H1 (cell line): ENCODE measurements at regions not wholly inside any gene's neighbourhood (a gene's known extent, or its start where the extent isn't known, plus 50 kb on each side); places are given as distances from the start of the nearest gene placed in this dataset.

ENCODE experiments used
- CTCF ChIA-PET: fragments of 300-600 bp; sonication (Branson Sonifier 250); formaldehyde crosslinking; loops from one replicate; lab custom pipeline; 2021; ENCODE audit not compliant: partially characterized antibody; lab: Charles Lee
- POLR2A ChIA-PET: fragments of 300-600 bp; sonication (Branson Sonifier 250); formaldehyde crosslinking; loops from one replicate; lab custom pipeline; 2021; ENCODE audit warnings: inconsistent platforms; ENCODE audit not compliant: partially characterized antibody; lab: Charles Lee
- DNase-seq, 2 experiments: peaks; one replicate each; pipeline versions ENCODE4 v3.0.0 to v3.0.0-alpha.2; 2010 to 2022; ENCODE audit warnings: low spot score in 2 of 2, low read depth in 1 of 2, mixed read lengths in 1 of 2
- FAIRE-seq: peaks from 2 replicates; lab custom pipeline; 2011; peaks lifted over from hg19 to GRCh38; lab: Jason Lieb, UNC
- H2AFZ ChIP-seq: 2 replicates; pipeline ENCODE4 v1.8.1; 2012; ENCODE audit warnings: low read length, inconsistent platforms
- H2AK5ac ChIP-seq: 2 replicates; pipeline ENCODE4 v1.6.1; 2013; ENCODE audit warnings: low read depth, low read length
- H2BK120ac ChIP-seq: replicated peaks from 2 replicates; pipeline ENCODE3; 2013; ENCODE audit warnings: low read depth, low read length, inconsistent platforms
- H2BK12ac ChIP-seq: 2 replicates; pipeline ENCODE4 v1.6.1; 2013; ENCODE audit warnings: low read depth, low read length
- H2BK15ac ChIP-seq: 2 replicates; pipeline ENCODE4 v1.6.1; 2013; ENCODE audit warnings: low read length
- H2BK20ac ChIP-seq: 2 replicates; pipeline ENCODE4 v1.6.1; 2013; ENCODE audit warnings: low read length
- H2BK5ac ChIP-seq: 2 replicates; pipeline ENCODE4 v1.6.1; 2013; ENCODE audit warnings: low read depth, low read length
- H3K14ac ChIP-seq: 2 replicates; pipeline ENCODE4 v1.6.1; 2013; ENCODE audit warnings: inconsistent platforms; ENCODE audit not compliant: insufficient read length
- H3K18ac ChIP-seq: 2 replicates; pipeline ENCODE4 v1.6.1; 2013; ENCODE audit warnings: low read length; ENCODE audit errors: extremely low read depth
- H3K23ac ChIP-seq: 2 replicates; pipeline ENCODE4 v1.6.1; 2013; ENCODE audit warnings: inconsistent platforms; ENCODE audit not compliant: insufficient read length
- H3K23me2 ChIP-seq: 2 replicates; pipeline ENCODE4 v1.6.1; 2013; ENCODE audit warnings: low read depth, low read length
- H3K27ac ChIP-seq: 2 replicates; pipeline ENCODE4 v1.6.1; 2011; ENCODE audit warnings: low read depth, low read length, inconsistent platforms
- H3K27me3 ChIP-seq, 4 experiments: replicated peaks in 1 of 4; 1 replicate in 1 of 4; 2 replicates in 3 of 4; pipeline versions ENCODE4 v1.6.1 to v1.8.1; 2011 to 2013; ENCODE audit warnings: low read length in 3 of 4, mild to moderate bottlenecking in 3 of 4, inconsistent platforms in 2 of 4, mixed read lengths in 2 of 4, moderate library complexity in 1 of 4; ENCODE audit not compliant: control insufficient read depth in 3 of 4, insufficient read depth in 3 of 4; ENCODE audit errors: extremely low read depth in 1 of 4
- H3K36me3 ChIP-seq, 4 experiments: 2 replicates each; pipeline versions ENCODE4 v1.6.1 to v1.8.1; 2011 to 2013; ENCODE audit warnings: mild to moderate bottlenecking in 4 of 4, low read length in 3 of 4, moderate library complexity in 2 of 4, control low read depth in 1 of 4, inconsistent platforms in 1 of 4; ENCODE audit not compliant: insufficient read depth in 4 of 4, control insufficient read depth in 2 of 4
- H3K4ac ChIP-seq: replicated peaks from 2 replicates; pipeline ENCODE3; 2013; ENCODE audit warnings: low read length, low read depth, mixed read lengths, inconsistent platforms; ENCODE audit not compliant: insufficient read length
- H3K4me1 ChIP-seq, 4 experiments: replicated peaks in 1 of 4; 1 replicate in 1 of 4; 2 replicates in 3 of 4; pipeline versions ENCODE4 v1.6.1 to v1.8.1; 2011 to 2013; ENCODE audit warnings: low read length in 3 of 4, inconsistent platforms in 2 of 4, mixed read lengths in 1 of 4; ENCODE audit not compliant: insufficient read depth in 4 of 4, control insufficient read depth in 3 of 4
- H3K4me2 ChIP-seq, 2 experiments: 2 replicates each; pipeline versions ENCODE4 v1.6.1 to v1.8.1; 2011 to 2013; ENCODE audit warnings: low read depth in 2 of 2, low read length in 2 of 2, control low read depth in 1 of 2, inconsistent platforms in 1 of 2, mild to moderate bottlenecking in 1 of 2; ENCODE audit not compliant: insufficient read depth in 1 of 2
- H3K4me3 ChIP-seq, 4 experiments: fragments of 200-600, 300-600 bp in 1 of 4; sonication (generic), shearing (Covaris generic), sonication (Bioruptor Twin) in 1 of 4; 2 replicates each; pipeline versions ENCODE4 v1.5.1 to v1.8.1; 2011 to 2016; ENCODE audit warnings: low read length in 4 of 4, low read depth in 3 of 4, control low read depth in 2 of 4, inconsistent platforms in 2 of 4, mild to moderate bottlenecking in 2 of 4, mixed read lengths in 1 of 4, moderate library complexity in 1 of 4; ENCODE audit not compliant: insufficient read depth in 2 of 4; ENCODE audit errors: extremely low read depth in 1 of 4
- H3K56ac ChIP-seq: replicated peaks from 2 replicates; pipeline ENCODE3; 2013; ENCODE audit warnings: low read depth, mild to moderate bottlenecking, mixed read lengths, low read length, inconsistent platforms; ENCODE audit not compliant: insufficient read length
- H3K79me1 ChIP-seq: 2 replicates; pipeline ENCODE4 v1.6.1; 2013; ENCODE audit warnings: low read depth, low read length, control low read depth
- H3K79me2 ChIP-seq, 2 experiments: 2 replicates each; pipeline versions ENCODE4 v1.6.1 to v1.8.1; 2012 to 2013; ENCODE audit warnings: low read length in 2 of 2, mild to moderate bottlenecking in 2 of 2, inconsistent platforms in 1 of 2; ENCODE audit not compliant: insufficient read depth in 2 of 2, control insufficient read depth in 1 of 2
- H3K9ac ChIP-seq, 4 experiments: replicated peaks in 1 of 4; 1 replicate in 1 of 4; 2 replicates in 3 of 4; pipeline versions ENCODE4 v1.6.1 to v1.8.1; 2011 to 2013; ENCODE audit warnings: low read depth in 3 of 4, low read length in 3 of 4, control low read depth in 2 of 4, mild to moderate bottlenecking in 2 of 4, moderate library complexity in 2 of 4, inconsistent platforms in 1 of 4; ENCODE audit errors: extremely low read depth in 1 of 4
- H3K9me3 ChIP-seq, 2 experiments: 2 replicates each; pipeline versions ENCODE4 v1.6.1 to v1.8.1; 2012 to 2013; ENCODE audit warnings: mild to moderate bottlenecking in 2 of 2, moderate library complexity in 2 of 2, control low read depth in 1 of 2, inconsistent platforms in 1 of 2, low read depth in 1 of 2, low read length in 1 of 2, mixed read lengths in 1 of 2; ENCODE audit not compliant: insufficient read depth in 2 of 2
- H4K20me1 ChIP-seq, 2 experiments: replicated peaks in 1 of 2; 2 replicates each; pipeline versions ENCODE3 to v1.8.1; 2011 to 2013; ENCODE audit warnings: inconsistent platforms in 2 of 2, low read length in 2 of 2, mild to moderate bottlenecking in 1 of 2; ENCODE audit not compliant: insufficient read depth in 2 of 2, control insufficient read depth in 1 of 2
- H4K5ac ChIP-seq: 2 replicates; pipeline ENCODE4 v1.6.1; 2013; ENCODE audit warnings: low read length, low read depth, mixed read lengths, inconsistent platforms; ENCODE audit not compliant: insufficient read length
- H4K8ac ChIP-seq: 2 replicates; pipeline ENCODE4 v1.8.0; 2013; ENCODE audit warnings: mild to moderate bottlenecking, moderate library complexity, low read length, inconsistent platforms; ENCODE audit not compliant: insufficient read depth; ENCODE audit errors: extremely low read depth
- H4K91ac ChIP-seq: replicated peaks from 2 replicates; pipeline ENCODE3; 2013; ENCODE audit warnings: low read length, mixed read lengths, inconsistent platforms; ENCODE audit not compliant: insufficient read length
- USF2 ChIP-seq: IDR thresholded peaks from 2 replicates; pipeline ENCODE4 v1.6.1; 2011; ENCODE audit warnings: low read length, improper control_type of control experiment
- WGBS, 2 experiments: shearing (Covaris generic) in 1 of 2; methylation state at CpG; one replicate each; pipeline versions ENCODE4 v1.1.6 to v1.1.7; 2013 to 2015; ENCODE audit warnings: low lambda C conversion rate in 2 of 2, mixed read lengths in 2 of 2, inconsistent platforms in 1 of 2, low coverage in 1 of 2, missing lambda C conversion rate in 1 of 2; ENCODE audit not compliant: insufficient replicate concordance in 2 of 2, insufficient coverage in 1 of 2, insufficient read length in 1 of 2; ENCODE audit errors: extremely low coverage in 1 of 2, missing lambda C conversion rate in 1 of 2; 5-methylcytosine and 5-hydroxymethylcytosine counted together

- Histone ChIP-seq H2AFZ (no peak overlapping the region), H2BK120ac (no peak overlapping the region), H2BK12ac (no peak overlapping the region), H4K5ac (no peak overlapping the region), H3K79me1 (no peaks in the 10 kb centered on the region), H3K9me3 (no peaks in the 10 kb centered on the region), H3K4ac (no peak overlapping the region), H3K23ac (no peak overlapping the region), H3K14ac (no peak overlapping the region), H4K8ac (no peak overlapping the region), H3K23me2 (no peaks in the 10 kb centered on the region), H4K91ac (no peak overlapping the region), H3K18ac (no peak overlapping the region), H3K27ac (no peak overlapping the region), H4K20me1 (no peaks in the 10 kb centered on the region), H3K79me2 (no peaks in the 10 kb centered on the region), H3K4me3 (no peak overlapping the region), H2AK5ac (no peak overlapping the region), H3K56ac (no peak overlapping the region), H3K27me3 (no peaks in the 10 kb centered on the region), H2BK20ac (no peak overlapping the region), H2BK15ac (no peak overlapping the region), H3K4me1 (no peaks in the 10 kb centered on the region; a peak in 2 of 7 replicates), H3K9ac (no peak overlapping the region), H2BK5ac (no peak overlapping the region), H3K36me3 (no peaks in the 10 kb centered on the region), H3K4me2 (no peak overlapping the region)
- no peak for FAIRE-seq
- POLR2A ChIA-PET = no interaction called here
- CTCF ChIA-PET = interaction anchor here (0.9 to 2.1 kb wide), 2 partner anchors 15 to 355 kb away, joined by 3 to 5 read pairs; no protein-coding TSS in a partner anchor
- no peak for DNase-seq
- 84% methylated on average over 5 of the region's 5 CpGs; no CpG with 5 or more reads in 1 of the 2 experiments for WGBS, 2 experiments
- no peak for TF ChIP-seq USF2
These were observed 518.0 kb upstream of the KLF6 start for GRCh38 chr10:4303045-4303444.
